ENCODE measurements at regions not wholly inside any gene's neighbourhood (a gene's known extent, or its start where the extent isn't known, plus 50 kb on each side); places are given as distances from the start of the nearest gene placed in this dataset.

GRCh38 chr18:11553098-11553940, 56.1 kb upstream of the SLC35G4 start:
- H3K4me1 ChIP-seq = no peaks in the 10 kb centered on the region
- 30% methylated on average over 8 of the region's 8 CpGs for WGBS, 2 donors
- peaks cover 0 to 17% (median 0%) of the 10 kb centered on the region in 7 donors for H3K27me3 ChIP-seq
- intact Hi-C loops (cut with DNase I) = loop anchor here in 8 of 10 donors (5.0 to 10.0 kb wide), 9 partner anchors 239 to 991 kb away; no protein-coding TSS in a partner anchor
- no peak for DNase-seq
- peak in 5 of 8 donors; percentile 23 to 75 (median 58) for ATAC-seq
- peak; percentile 71 to 95 (median 89) for TF ChIP-seq CTCF (IDR thresholded peaks at IDR 0.05)
- no peaks in the 10 kb centered on the region for H3K36me3 ChIP-seq
- no peaks in the 10 kb centered on the region for H3K9me3 ChIP-seq
- no peak overlapping the region for H3K4me3 ChIP-seq
- H3K27ac ChIP-seq = no peak overlapping the region

- no peak for TF ChIP-seq CTCF (IDR thresholded peaks at IDR 0.05)
- WGBS, 2 donors = 72 to 77% methylated on average over 7 of the region's 7 CpGs
- ATAC-seq (no peak), DNase-seq (no peak)
- Histone ChIP-seq H3K4me1 (no peaks in the 10 kb centered on the region), H3K4me3 (no peak overlapping the region), H3K27ac (no peak overlapping the region), H3K9me3 (peaks cover 0 to 17% (median 10%) of the 10 kb centered on the region in 11 donors), H3K36me3 (no peaks in the 10 kb centered on the region), H3K27me3 (peaks cover 0 to 10% (median 0%) of the 10 kb centered on the region in 7 donors)
- intact Hi-C loops (cut with DNase I) = loop anchor here in 1 of 10 donors (10.0 kb wide), 1 partner anchor 694 kb away; no protein-coding TSS in a partner anchor
Measured at GRCh38 chr18:11548916-11549551, 60.4 kb upstream of the SLC35G4 start.

GRCh38 chr18:11548396-11548795, 61.0 kb upstream of the SLC35G4 start:
- Histone ChIP-seq H3K9me3 (peaks cover 0 to 24% (median 17%) of the 10 kb centered on the region in 11 donors), H3K4me3 (no peak overlapping the region), H3K36me3 (no peaks in the 10 kb centered on the region), H3K27ac (no peak overlapping the region), H3K4me1 (no peaks in the 10 kb centered on the region), H3K27me3 (peaks cover 0 to 5% (median 0%) of the 10 kb centered on the region in 7 donors)
- DNase-seq (no peak), ATAC-seq (no peak)
- no peak for TF ChIP-seq CTCF (IDR thresholded peaks at IDR 0.05)
- WGBS, 2 donors = 59 to 72% methylated on average over 1 of the region's 1 CpG
- intact Hi-C loops (cut with DNase I) = loop anchor here in 1 of 10 donors (10.0 kb wide), 1 partner anchor 694 kb away; no protein-coding TSS in a partner anchor

GRCh38 chr18:11544060-11544633, 65.2 kb upstream of the SLC35G4 start:
- Histone ChIP-seq H3K4me3 (no peak overlapping the region), H3K4me1 (no peaks in the 10 kb centered on the region), H3K9me3 (peaks cover 0 to 32% (median 21%) of the 10 kb centered on the region in 11 donors), H3K36me3 (no peaks in the 10 kb centered on the region), H3K27ac (no peak overlapping the region), H3K27me3 (peaks cover 0 to 3% (median 0%) of the 10 kb centered on the region in 7 donors)
- TF ChIP-seq CTCF (IDR thresholded peaks at IDR 0.05) = no peak
- DNase-seq = no peak
- intact Hi-C loops (cut with DNase I) = loop anchor here in 1 of 10 donors (10.0 kb wide), 1 partner anchor 689 kb away; no protein-coding TSS in a partner anchor
- ATAC-seq = no peak
- 71 to 85% methylated on average over 4 of the region's 4 CpGs for WGBS, 2 donors

Measured in heart right ventricle (tissue), 16 donors.